ENCODE measurements at regions not wholly inside any gene's neighbourhood (a gene's known extent, or its start where the extent isn't known, plus 50 kb on each side); places are given as distances from the start of the nearest gene placed in this dataset.

- TF ChIP-seq, protein P1, sequence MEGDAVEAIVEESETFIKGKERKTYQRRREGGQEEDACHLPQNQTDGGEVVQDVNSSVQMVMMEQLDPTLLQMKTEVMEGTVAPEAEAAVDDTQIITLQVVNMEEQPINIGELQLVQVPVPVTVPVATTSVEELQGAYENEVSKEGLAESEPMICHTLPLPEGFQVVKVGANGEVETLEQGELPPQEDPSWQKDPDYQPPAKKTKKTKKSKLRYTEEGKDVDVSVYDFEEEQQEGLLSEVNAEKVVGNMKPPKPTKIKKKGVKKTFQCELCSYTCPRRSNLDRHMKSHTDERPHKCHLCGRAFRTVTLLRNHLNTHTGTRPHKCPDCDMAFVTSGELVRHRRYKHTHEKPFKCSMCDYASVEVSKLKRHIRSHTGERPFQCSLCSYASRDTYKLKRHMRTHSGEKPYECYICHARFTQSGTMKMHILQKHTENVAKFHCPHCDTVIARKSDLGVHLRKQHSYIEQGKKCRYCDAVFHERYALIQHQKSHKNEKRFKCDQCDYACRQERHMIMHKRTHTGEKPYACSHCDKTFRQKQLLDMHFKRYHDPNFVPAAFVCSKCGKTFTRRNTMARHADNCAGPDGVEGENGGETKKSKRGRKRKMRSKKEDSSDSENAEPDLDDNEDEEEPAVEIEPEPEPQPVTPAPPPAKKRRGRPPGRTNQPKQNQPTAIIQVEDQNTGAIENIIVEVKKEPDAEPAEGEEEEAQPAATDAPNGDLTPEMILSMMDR (IDR thresholded peaks at IDR 0.05; ENCODE audit: low read depth, low read length, poor library complexity, severe bottlenecking) = no peak
- TF ChIP-seq EZH2phosphoT487 (IDR thresholded peaks at IDR 0.05; ENCODE audit: borderline replicate concordance, low read length) = no peak
Measured at GRCh38 chr7:69377191-69377590, 221.1 kb upstream of the AUTS2 start.

Data from DOHH2 (cell line).